Transverse colon (tissue), 4 donors: ENCODE measurements at regions not wholly inside any gene's neighbourhood (a gene's known extent, or its start where the extent isn't known, plus 50 kb on each side); places are given as distances from the start of the nearest gene placed in this dataset.
"Not testable (repeated sequence)": the region's sequence is repeated elsewhere in the genome, so short reads cannot be mapped to it uniquely, and the experiment has no call there.

Experiments
- DNase-seq: peaks from one replicate; pipeline ENCODE4 v3.0.0-alpha.2; 2019
- H3K27ac ChIP-seq, 4 donors: fragments of 200-600 bp; sonication (generic); 2 replicates each; pipeline ENCODE4 v1.5.1; 2016 to 2018; ENCODE audit warnings: inconsistent platforms in 4 of 4
- H3K27me3 ChIP-seq: fragments of 200-600 bp; sonication (generic); 2 replicates; pipeline ENCODE4 v1.5.1; 2017; ENCODE audit warnings: inconsistent platforms
- H3K36me3 ChIP-seq, 4 donors: fragments of 200-600 bp; sonication (generic); 2 replicates each; pipeline ENCODE4 v1.5.1; 2017 to 2019; ENCODE audit warnings: inconsistent platforms in 4 of 4
- H3K4me1 ChIP-seq, 4 donors: fragments of 200-600 bp; sonication (generic); 2 replicates each; pipeline ENCODE4 v1.5.1; 2017 to 2020; ENCODE audit warnings: inconsistent platforms in 4 of 4
- H3K4me3 ChIP-seq, 4 donors: fragments of 200-600 bp; sonication (generic); 1 replicate in 1 of 4; 2 replicates in 3 of 4; pipeline versions ENCODE4 v1.5.1 to v1.6.1; 2017 to 2019; ENCODE audit warnings: inconsistent platforms in 4 of 4
- H3K9me3 ChIP-seq, 2 donors: fragments of 200-600 bp; sonication (generic); 2 replicates each; pipeline ENCODE4 v1.5.1; 2017 to 2019; ENCODE audit warnings: inconsistent platforms in 2 of 2
- CTCF ChIP-seq, 5 experiments: fragments of 200-600 bp in 3 of 5; fragments of 450-650 bp in 2 of 5; sonication (generic) in 3 of 5; IDR thresholded peaks; 1 replicate in 2 of 5; 2 replicates in 3 of 5; pipeline ENCODE4 v1.5.1; 2016 to 2017; ENCODE audit warnings: antibody characterized with exemption in 5 of 5, inconsistent platforms in 3 of 5, mild to moderate bottlenecking in 2 of 5, moderate library complexity in 1 of 5
- EP300 ChIP-seq: sonication (generic); formaldehyde crosslinking; IDR thresholded peaks from one replicate; pipeline ENCODE4 v1.6.1; 2017; ENCODE audit warnings: antibody characterized with exemption, low read depth
- POLR2A ChIP-seq: fragments of 450-650 bp; IDR thresholded peaks from one replicate; pipeline ENCODE4 v1.6.1; 2016; ENCODE audit warnings: antibody characterized with exemption, mild to moderate bottlenecking, moderate library complexity
- POLR2AphosphoS5 ChIP-seq, 3 donors: sonication (generic); formaldehyde crosslinking; IDR thresholded peaks; one replicate each; pipeline ENCODE4 v1.6.1; 2016; ENCODE audit warnings: antibody characterized with exemption in 3 of 3
- WGBS, 2 donors: methylation state at CpG; one replicate each; pipeline ENCODE4 v1.1.5; 2018; ENCODE audit warnings: low coverage in 1 of 2; 5-methylcytosine and 5-hydroxymethylcytosine counted together
- in situ Hi-C, 4 donors: fragments of 200-750 bp; cut with MboI; loops; one replicate each; pipeline versions ENCODE4 v1.15.0 to v1.15.1; 2017; ENCODE audit warnings: low sequenced_read_pairs in 3 of 4, low pct_ligation_motif_present in 1 of 4, low pct_unique_long_range_greater_than_20kb in 1 of 4
- intact Hi-C: fragments of 100-400 bp; cut with DNase I; formaldehyde crosslinking; loops from one replicate; pipeline ENCODE4 v1.15.1; 2023; ENCODE audit warnings: low total_unique reads

DNA sequence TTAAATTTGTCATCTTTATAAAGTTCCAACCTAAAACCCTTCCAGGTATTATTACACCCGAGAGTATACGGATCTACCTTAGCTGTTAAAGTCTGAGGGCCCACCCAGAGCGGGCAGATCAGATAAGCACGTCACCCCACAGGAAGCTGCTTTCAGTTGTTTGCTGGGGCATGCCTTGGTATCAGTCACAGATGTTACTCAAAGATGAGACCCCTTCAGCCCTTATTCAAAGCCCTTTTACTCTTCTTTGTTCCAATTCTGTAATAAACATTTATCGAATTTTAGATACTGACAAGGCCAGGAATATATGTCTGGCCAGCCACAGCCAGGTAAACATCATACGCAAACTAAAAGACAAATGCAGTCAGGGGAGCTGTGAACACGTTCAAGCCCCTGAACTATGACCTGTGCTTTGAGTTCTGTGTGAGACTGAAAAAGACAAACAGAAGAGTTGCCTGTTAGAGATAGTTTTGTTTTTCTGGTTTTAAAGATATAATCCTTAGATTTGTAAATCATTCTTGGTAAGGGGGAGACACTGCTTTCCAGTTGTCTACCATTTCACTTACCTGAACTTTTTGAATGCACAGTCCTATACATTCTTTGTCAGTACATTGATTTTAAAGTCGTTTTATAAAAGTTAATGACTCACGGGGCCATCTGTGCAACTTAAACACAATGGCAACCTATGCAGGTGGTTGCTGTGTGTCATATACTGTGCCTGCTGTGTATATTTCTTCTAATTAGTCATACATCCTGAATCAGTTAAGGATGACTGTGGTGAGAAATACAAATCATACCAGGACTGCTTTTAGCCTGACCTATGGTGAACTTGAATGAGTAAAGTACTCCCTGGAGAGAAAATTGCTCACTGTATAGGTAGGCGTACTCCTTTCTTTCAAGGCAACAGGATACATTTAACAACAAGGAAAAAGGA lies 100.5 kb upstream of the ITPRID2 start:
- H3K4me3 ChIP-seq, result no peak overlapping the region
- no peaks in the 10 kb centered on the region for H3K27me3 ChIP-seq
- H3K4me1 ChIP-seq, result peaks cover 5 to 44% (median 16%) of the 10 kb centered on the region in 4 donors
- TF ChIP-seq POLR2AphosphoS5 (IDR thresholded peaks at IDR 0.05), result peak in 2 of 3 donors; percentile 17 to 45
- no peak for TF ChIP-seq CTCF (IDR thresholded peaks at IDR 0.05)
- TF ChIP-seq EP300, result no peak
- no peak for TF ChIP-seq POLR2A
- H3K36me3 ChIP-seq, result no peaks in the 10 kb centered on the region
- DNase-seq, result peak; percentile 22
- H3K27ac ChIP-seq, result peak overlapping the region; percentile 45 to 80 (median 74)
- WGBS, 2 donors, result 38 to 46% methylated on average over 10 of the region's 10 CpGs
- intact Hi-C loops (no loop called here), in situ Hi-C loops (no loop called here)
- H3K9me3 ChIP-seq, result no peaks in the 10 kb centered on the region

DNA sequence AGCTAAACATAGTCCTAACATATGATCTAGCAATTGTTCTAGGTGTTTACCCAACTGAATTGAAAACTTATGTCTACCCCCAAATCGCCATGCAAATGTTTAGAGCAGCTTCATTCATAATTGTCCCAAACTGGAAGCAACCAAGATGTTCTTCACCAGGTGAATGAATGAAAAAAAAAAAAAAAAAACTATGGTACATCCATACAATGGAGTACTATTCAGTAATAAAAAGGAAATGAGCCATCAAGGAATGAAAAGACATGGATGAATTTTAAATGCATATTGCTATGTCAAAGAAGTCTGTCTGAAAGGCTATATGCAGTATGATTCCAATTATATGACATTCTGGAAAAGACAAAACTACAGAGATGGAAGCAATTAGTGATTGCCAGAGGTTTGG lies 98.6 kb upstream of the ITPRID2 start:
- intact Hi-C loops (no loop called here), in situ Hi-C loops (no loop called here)
- Histone ChIP-seq H3K27ac (no peak overlapping the region), H3K9me3 (no peaks in the 10 kb centered on the region), H3K36me3 (no peaks in the 10 kb centered on the region), H3K27me3 (no peaks in the 10 kb centered on the region), H3K4me3 (no peak overlapping the region), H3K4me1 (peaks cover 0 to 41% (median 13%) of the 10 kb centered on the region in 4 donors)
- TF ChIP-seq POLR2A, result no peak
- no peak for TF ChIP-seq CTCF (IDR thresholded peaks at IDR 0.05)
- no peak for TF ChIP-seq EP300
- no peak for TF ChIP-seq POLR2AphosphoS5 (IDR thresholded peaks at IDR 0.05)
- 88 to 100% methylated on average over 1 of the region's 1 CpG for WGBS, 2 donors
- no peak for DNase-seq

GRCh38 chr2:181798022-181798421 lies 93.5 kb upstream of the ITPRID2 start:
- Histone ChIP-seq H3K27me3 (no peaks in the 10 kb centered on the region), H3K36me3 (no peaks in the 10 kb centered on the region), H3K4me1 (no peaks in the 10 kb centered on the region), H3K9me3 (no peaks in the 10 kb centered on the region), H3K4me3 (no peak overlapping the region), H3K27ac (no peak overlapping the region)
- TF ChIP-seq POLR2A, result no peak
- no peak for TF ChIP-seq EP300
- no peak for TF ChIP-seq CTCF (IDR thresholded peaks at IDR 0.05)
- TF ChIP-seq POLR2AphosphoS5 (IDR thresholded peaks at IDR 0.05), result no peak
- no peak for DNase-seq
- in situ Hi-C loops (no loop called here), intact Hi-C loops (no loop called here)
- 78 to 87% methylated on average over 2 of the region's 2 CpGs for WGBS, 2 donors

DNA sequence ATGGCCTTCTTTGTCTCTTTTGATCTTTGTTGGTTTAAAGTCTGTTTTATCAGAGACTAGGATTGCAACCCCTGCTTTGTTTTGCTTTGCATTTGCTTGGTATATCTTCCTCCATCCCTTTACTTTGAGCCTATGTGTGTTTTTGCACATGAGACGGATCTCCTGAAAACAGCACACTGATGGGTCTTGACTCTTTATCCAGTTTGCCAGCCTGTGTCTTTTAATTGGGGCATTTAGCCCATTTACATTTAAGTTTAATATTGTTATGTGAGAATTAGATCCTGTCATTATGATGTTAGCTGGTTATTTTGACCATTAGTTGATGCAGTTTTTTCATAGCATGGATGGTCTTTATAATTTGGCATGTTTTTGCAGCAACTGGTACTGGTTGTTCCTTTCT lies 89.2 kb upstream of the ITPRID2 start:
- intact Hi-C loops, DNase-seq: not testable (repeated sequence)

DNA sequence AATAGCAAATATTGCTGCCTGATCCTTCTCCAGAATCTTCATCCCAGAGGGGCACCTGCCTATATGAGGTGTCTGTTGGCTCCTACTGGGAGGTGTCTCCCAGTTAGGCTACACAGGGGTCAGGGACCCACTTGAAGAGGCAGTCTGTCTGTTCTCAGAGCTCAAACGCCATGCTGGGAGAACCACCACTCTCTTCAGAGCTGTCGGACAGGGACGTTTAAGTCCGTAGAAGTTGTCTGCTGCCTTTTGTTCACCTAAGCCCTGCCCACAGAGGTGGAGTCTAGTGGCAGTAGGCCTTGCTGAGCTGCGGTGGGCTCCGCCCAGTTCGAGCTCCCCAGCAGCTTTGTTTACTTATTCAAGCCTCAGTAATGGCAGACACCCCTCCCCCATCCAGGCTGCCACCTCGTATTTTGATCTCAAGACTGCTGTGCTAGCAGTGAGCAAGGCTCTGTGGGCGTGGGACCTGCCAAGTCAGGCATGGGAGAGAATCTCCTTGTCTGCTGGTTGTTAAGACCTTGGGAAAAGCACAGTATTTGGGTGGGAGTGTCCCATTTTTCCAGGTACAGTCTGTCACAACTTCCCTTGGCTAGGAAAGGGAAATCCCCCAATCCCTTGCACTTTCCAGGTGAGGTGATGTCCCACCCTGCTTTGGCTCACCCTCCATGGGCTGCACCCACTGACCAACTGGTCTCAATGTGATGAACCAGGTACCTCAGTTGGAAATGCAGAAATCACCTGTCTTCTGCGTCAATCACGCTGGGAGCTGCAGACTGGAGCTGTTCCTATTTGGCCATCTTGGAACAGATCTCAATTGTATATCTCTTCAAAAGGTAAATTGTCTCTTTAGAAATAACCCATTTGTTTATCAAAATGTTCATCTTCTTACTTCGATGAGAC lies 87.4 kb upstream of the ITPRID2 start:
- in situ Hi-C loops, H3K27ac ChIP-seq, H3K4me3 ChIP-seq, H3K36me3 ChIP-seq, H3K27me3 ChIP-seq, intact Hi-C loops, DNase-seq, H3K9me3 ChIP-seq: not testable (repeated sequence)
- WGBS, 2 donors, result 78 to 92% methylated on average over 1 to 12 of the region's 12 CpGs
- peaks cover 8 to 17% (median 12%) of the 10 kb centered on the region in 4 donors for H3K4me1 ChIP-seq

More for the DNA sequence above, 89.2 kb upstream of the ITPRID2 start:
- in situ Hi-C loops, H3K27ac ChIP-seq, H3K9me3 ChIP-seq, H3K36me3 ChIP-seq, H3K27me3 ChIP-seq, H3K4me3 ChIP-seq: not testable (repeated sequence)
- 82 to 87% methylated on average over 1 of the region's 1 CpG for whole genome bisulfite sequencing, 2 donors
- peaks cover 5 to 17% (median 8%) of the 10 kb centered on the region in 4 donors for H3K4me1 ChIP-seq
